ENCODE measurements at regions not wholly inside any gene's neighbourhood (a gene's known extent, or its start where the extent isn't known, plus 50 kb on each side); places are given as distances from the start of the nearest gene placed in this dataset.

- TF ChIP-seq MAX (IDR thresholded peaks at IDR 0.05) (no peak), KDM5A (IDR thresholded peaks at IDR 0.05) (no peak), CTCF (IDR thresholded peaks at IDR 0.05) (no peak), POLR2A (IDR thresholded peaks at IDR 0.05; ENCODE audit: low read length) (no peak), REST (IDR thresholded peaks at IDR 0.05) (no peak)
These were observed 57.0 kb downstream of the IRF2BPL start for GRCh38 chr14:76971549-76971948.
